ENCODE measurements at regions not wholly inside any gene's neighbourhood (a gene's known extent, or its start where the extent isn't known, plus 50 kb on each side); places are given as distances from the start of the nearest gene placed in this dataset.

- H3K4me3 ChIP-seq, result no peak overlapping the region
- WGBS, 2 donors, result 71 to 76% methylated on average over 21 of the region's 21 CpGs
- H3K9me3 ChIP-seq (ENCODE audit: control insufficient read depth in 4 of 4, insufficient read depth in 3 of 4, low read length in 3 of 4), result no peaks in the 10 kb centered on the region
- DNase-seq (peak in 1 of 3 donors; percentile 6), ATAC-seq (ENCODE audit: insufficient read depth, low FRiP score) (no peak)
- peaks cover 0 to 13% (median 0%) of the 10 kb centered on the region in 5 donors for H3K4me1 ChIP-seq (ENCODE audit: control insufficient read depth in 5 of 5, insufficient read depth in 5 of 5, low read length in 5 of 5)
- no peak overlapping the region for H3K9ac ChIP-seq (ENCODE audit: insufficient read depth in 1 of 2, low read length in 2 of 2)
- no peaks in the 10 kb centered on the region for H3K36me3 ChIP-seq (ENCODE audit: control insufficient read depth in 4 of 4, insufficient read depth in 4 of 4, low read length in 4 of 4)
- H3K27me3 ChIP-seq (ENCODE audit: control insufficient read depth in 3 of 3, insufficient read depth in 3 of 3, low read length in 2 of 3), result peaks cover 0 to 32% (median 2%) of the 10 kb centered on the region in 3 donors
- TF ChIP-seq CTCF (IDR thresholded peaks at IDR 0.05; ENCODE audit: control extremely low read depth, extremely low read depth), result no peak
- no peak overlapping the region for H3K27ac ChIP-seq (ENCODE audit: low read depth in 1 of 2, low read length in 1 of 2)
These were observed 90.6 kb upstream of the BHLHE23 start for GRCh38 chr20:63097336-63097831.

- Histone ChIP-seq H3K9ac (ENCODE audit: insufficient read depth in 1 of 2, low read length in 2 of 2) (no peak overlapping the region), H3K4me3 (no peak overlapping the region), H3K27me3 (ENCODE audit: control insufficient read depth in 3 of 3, insufficient read depth in 3 of 3, low read length in 2 of 3) (peaks cover 2 to 32% (median 5%) of the 10 kb centered on the region in 3 donors), H3K36me3 (ENCODE audit: control insufficient read depth in 4 of 4, insufficient read depth in 4 of 4, low read length in 4 of 4) (no peaks in the 10 kb centered on the region), H3K4me1 (ENCODE audit: control insufficient read depth in 5 of 5, insufficient read depth in 5 of 5, low read length in 5 of 5) (peaks cover 0 to 7% (median 0%) of the 10 kb centered on the region in 5 donors), H3K27ac (ENCODE audit: low read depth in 1 of 2, low read length in 1 of 2) (no peak overlapping the region), H3K9me3 (ENCODE audit: control insufficient read depth in 4 of 4, insufficient read depth in 3 of 4, low read length in 3 of 4) (no peaks in the 10 kb centered on the region)
- whole genome bisulfite sequencing, 2 donors, result 73 to 77% methylated on average over 13 of the region's 13 CpGs
- DNase-seq (peak in 1 of 3 donors; percentile 11), ATAC-seq (ENCODE audit: insufficient read depth, low FRiP score) (no peak)
- no peak for TF ChIP-seq CTCF (IDR thresholded peaks at IDR 0.05; ENCODE audit: control extremely low read depth, extremely low read depth)
These were observed 90.0 kb upstream of the BHLHE23 start for GRCh38 chr20:63096681-63097335.

GRCh38 chr20:63095718-63096654 lies 89.2 kb upstream of the BHLHE23 start:
- DNase-seq, result peak in 1 of 3 donors; percentile 8
- ATAC-seq (ENCODE audit: insufficient read depth, low FRiP score), result no peak
- WGBS, 2 donors, result 65 to 75% methylated on average over 21 of the region's 21 CpGs
- no peak for TF ChIP-seq CTCF (IDR thresholded peaks at IDR 0.05; ENCODE audit: control extremely low read depth, extremely low read depth)
- Histone ChIP-seq H3K27ac (ENCODE audit: low read depth in 1 of 2, low read length in 1 of 2) (no peak overlapping the region), H3K9ac (ENCODE audit: insufficient read depth in 1 of 2, low read length in 2 of 2) (no peak overlapping the region), H3K4me3 (no peak overlapping the region), H3K27me3 (ENCODE audit: control insufficient read depth in 3 of 3, insufficient read depth in 3 of 3, low read length in 2 of 3) (peaks cover 2 to 25% (median 5%) of the 10 kb centered on the region in 3 donors), H3K36me3 (ENCODE audit: control insufficient read depth in 4 of 4, insufficient read depth in 4 of 4, low read length in 4 of 4) (no peaks in the 10 kb centered on the region), H3K9me3 (ENCODE audit: control insufficient read depth in 4 of 4, insufficient read depth in 3 of 4, low read length in 3 of 4) (no peaks in the 10 kb centered on the region), H3K4me1 (ENCODE audit: control insufficient read depth in 5 of 5, insufficient read depth in 5 of 5, low read length in 5 of 5) (peaks cover 0 to 5% (median 0%) of the 10 kb centered on the region in 5 donors)
